Epithelial cell of prostate (primary cell): ENCODE measurements at regions not wholly inside any gene's neighbourhood (a gene's known extent, or its start where the extent isn't known, plus 50 kb on each side); places are given as distances from the start of the nearest gene placed in this dataset.

Experiments
- DNase-seq: peaks from one replicate; pipeline ENCODE4 v3.0.0-alpha.2; 2011; ENCODE audit warnings: low read depth, low spot score
- H3K27ac ChIP-seq: fragments of 450-650 bp; 2 replicates; pipeline ENCODE4 v1.5.1; 2017; ENCODE audit warnings: mild to moderate bottlenecking

DNA sequence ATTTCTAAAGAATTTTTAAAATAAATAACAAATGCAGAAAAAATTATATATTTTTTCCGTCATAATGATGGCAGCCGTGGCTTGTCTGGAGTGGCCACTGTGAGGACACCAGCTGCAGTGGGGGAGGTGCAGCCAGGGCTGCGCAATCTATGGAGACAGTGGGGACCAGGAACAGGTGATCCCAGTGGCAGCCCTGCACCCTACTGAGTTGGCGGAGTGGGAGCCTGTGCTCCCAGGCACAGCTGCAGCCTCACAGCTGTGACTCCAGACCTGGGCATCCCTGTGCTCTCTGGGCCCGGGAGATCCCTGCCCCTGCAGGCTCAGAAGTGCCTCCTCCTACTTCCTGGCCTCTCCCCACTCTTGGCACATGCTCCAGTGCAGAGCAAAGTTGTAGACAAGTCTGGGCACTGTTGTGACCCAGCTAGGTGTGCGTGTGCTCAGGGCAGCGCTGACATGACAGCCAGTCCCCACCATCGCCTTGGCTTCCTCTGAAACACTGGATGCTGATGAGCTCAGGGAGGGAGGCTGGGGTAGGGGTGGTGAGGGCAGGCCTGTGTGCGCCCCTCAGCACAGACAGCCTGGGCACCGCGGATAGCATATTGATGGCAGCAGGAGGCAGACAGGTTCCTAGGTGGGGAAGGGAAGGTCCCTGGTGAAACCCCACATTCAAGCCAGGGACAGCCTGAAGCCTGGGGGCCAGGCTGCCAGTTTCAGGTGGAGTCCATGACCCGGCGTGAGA is 96.0 kb upstream of the PRR16 start:
- no peak overlapping the region for H3K27ac ChIP-seq
- no peak for DNase-seq

DNA sequence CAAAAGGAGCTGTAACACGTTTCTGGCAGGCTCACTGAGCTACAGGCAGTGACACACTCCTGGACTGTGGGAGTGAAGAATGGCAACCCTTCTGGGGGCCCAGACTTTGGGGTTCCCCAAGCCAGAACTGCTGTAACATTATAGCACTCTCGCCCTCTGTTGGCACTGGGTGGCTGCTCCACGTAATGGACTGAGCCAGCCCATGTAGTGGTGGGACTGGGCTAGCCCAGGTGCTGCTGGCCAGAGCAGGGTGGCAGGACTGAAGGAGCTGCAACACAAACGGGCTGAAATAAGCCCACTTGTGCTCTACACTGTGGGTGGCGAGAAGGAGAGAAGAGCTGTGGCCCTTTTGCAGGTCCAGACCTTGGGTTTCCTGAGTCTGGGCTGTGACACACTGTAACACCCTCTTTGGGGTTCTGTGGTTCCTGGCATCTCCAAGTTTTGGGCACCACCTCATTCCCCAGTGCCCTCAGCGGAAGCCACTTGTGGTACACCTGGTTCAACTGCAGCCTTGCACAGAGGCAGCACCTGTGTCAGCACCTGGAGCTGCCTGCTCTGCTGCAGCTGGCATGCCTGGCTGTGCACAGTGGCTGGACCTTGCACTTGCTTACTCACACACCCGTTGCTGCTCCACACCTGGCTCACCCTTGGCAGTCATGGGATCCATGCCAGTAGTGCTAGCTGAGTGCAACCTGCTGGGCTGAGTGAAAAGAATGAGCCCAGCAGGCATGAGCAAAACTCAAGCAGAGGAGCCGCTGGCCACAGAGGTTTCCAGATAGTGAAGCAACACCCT is 95.0 kb upstream of the PRR16 start:
- peak; percentile 64 for DNase-seq
- H3K27ac ChIP-seq = no peak overlapping the region

DNA sequence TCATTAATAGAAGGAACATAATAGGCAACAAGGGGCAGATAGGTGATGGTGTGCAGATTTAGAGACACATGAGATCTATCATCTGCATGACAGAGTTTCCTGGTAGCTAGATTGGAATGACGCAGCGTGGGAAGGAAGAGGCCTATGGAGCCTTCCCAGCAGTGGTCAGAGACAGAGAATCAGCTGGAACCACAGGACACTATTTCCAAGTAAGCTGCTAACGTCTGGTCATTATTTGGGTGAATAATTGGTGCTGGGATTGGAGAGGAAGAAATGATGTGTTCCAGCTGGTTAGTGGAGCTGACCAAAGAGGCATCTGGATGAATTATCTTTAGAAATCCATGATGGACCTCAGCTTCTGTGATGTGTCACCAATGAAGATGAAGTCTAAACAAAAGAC is 91.2 kb upstream of the PRR16 start:
- no peak for DNase-seq
- H3K27ac ChIP-seq = no peak overlapping the region

DNA sequence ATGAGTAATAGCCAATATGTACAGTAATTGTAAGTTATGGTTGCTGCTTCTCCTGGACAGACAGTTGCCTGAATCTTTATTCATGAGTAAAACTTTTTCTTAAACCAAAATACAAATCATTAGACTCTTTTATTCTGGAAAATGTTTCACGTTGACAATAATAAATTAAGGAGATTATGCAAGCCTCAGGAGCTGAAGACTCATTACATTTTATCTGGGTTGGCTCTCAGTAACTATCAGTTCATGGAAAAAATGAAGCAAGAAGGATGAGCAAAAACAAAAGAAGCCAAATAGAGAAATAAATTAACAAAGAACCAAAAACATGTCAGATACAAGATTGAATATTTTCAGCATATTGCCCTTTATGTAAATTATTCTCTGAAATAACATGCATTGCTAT is 88.9 kb upstream of the PRR16 start:
- no peak for DNase-seq
- H3K27ac ChIP-seq = no peak overlapping the region

DNA sequence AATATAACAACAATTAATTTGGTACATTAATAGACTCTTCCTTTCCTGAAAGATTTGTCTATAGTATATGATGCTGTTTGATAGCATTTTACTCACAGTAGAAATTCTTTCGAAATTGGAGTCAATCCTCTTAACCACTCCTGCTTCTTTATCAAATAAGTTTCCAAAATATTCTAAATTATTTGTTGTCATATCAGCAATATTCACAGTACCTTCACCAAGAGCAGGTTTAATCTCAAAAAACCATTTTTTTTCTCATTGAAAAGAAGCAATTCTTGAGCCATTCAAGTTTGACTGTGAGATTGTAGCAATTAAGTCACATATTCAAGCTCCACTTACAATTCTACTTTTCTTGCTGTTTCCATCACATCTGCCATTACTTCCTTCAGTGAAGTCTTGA is 83.5 kb upstream of the PRR16 start:
- no peak overlapping the region for H3K27ac ChIP-seq
- no peak for DNase-seq

DNA sequence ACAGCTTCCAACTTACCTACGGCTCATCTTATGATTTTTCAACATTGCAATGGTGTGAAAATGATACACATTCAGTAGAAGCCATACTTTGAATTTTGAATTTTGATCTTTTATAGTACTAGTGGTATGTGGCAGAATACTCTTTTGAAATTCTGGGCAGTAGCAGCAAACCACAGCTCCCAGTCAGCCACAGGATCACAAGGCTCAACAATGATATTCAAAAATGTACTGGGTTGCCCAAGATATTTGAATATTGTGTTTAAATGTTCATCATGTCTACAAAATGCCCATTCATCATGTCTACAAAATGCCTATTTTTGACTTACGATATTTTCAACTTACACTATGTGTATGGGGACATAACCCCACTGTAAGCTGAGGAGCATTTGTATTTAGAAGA is 81.3 kb upstream of the PRR16 start:
- H3K27ac ChIP-seq = no peak overlapping the region
- no peak for DNase-seq

DNA sequence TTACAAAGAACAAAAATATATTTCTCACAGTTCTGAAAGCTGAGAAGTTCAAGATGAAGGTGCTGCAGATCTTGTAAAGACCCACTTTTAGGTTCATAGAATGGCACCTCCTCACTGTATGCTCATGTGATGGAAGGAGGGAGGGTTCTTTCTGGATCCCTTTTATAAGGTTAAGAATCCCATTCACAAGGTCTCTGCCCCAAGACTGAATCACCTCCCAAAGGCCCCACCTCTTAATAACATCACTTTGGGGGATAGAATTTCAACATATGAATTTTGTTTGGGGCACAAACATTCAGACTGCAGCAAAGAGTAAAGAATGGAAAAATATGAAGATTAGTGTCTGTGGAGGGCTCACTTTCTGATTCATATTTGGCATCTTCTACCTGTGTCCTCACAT is 77.1 kb upstream of the PRR16 start:
- no peak for DNase-seq
- H3K27ac ChIP-seq = no peak overlapping the region

DNA sequence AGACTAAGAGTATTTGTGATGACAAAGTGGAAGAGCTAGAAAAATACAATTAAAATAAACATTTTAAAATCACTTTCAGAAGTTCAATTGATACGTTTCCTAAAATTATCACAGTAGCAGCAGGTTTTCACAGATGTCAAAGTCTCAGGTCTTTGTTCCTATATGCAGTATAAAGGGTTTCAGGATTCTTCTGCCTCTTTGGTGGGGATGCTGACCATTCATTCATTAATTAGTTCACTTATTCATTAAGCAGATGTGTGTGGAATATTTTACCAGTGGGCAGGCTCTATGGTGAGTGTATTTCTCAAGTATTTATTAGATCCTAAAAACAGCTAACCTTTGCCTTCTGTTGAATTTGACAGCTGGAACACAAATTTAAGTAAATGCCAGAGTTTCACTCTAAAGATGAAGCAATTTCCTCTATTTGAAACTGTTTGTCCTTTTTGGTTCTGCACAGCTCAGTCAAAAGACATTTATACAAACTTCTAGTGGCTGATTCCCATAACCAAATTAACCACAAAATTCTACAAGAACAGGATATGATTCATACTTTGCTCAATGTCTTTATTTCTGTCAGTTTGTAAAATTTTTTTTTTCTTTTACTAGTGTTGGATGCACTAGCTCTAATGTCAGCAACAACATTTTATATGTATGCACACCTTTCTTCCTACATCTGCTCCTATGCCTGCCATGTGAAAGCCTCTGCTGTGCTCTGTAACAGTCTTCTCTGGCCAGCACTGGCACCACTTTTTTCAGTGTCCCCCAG is 75.9 kb upstream of the PRR16 start:
- H3K27ac ChIP-seq = peak overlapping the region; percentile 66
- no peak for DNase-seq

DNA sequence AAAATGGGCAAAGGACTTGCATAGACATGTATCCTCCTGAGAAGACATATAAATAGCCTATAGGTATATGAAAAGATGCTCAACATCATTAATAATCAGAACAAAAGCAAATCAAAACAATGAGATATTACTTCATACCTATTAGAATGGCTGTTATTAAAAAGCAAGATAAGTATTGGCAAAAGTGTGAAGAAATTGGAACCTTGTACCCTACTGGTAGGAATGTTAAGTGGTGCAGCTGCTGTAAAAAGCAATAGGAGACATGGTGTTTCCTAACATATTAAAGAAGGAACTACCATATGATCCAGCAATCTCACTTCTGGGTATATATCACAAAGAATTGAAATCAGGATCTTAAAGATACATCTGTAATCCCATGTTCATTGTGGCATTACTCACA is 69.8 kb upstream of the PRR16 start:
- no peak overlapping the region for H3K27ac ChIP-seq
- DNase-seq = no peak

DNA sequence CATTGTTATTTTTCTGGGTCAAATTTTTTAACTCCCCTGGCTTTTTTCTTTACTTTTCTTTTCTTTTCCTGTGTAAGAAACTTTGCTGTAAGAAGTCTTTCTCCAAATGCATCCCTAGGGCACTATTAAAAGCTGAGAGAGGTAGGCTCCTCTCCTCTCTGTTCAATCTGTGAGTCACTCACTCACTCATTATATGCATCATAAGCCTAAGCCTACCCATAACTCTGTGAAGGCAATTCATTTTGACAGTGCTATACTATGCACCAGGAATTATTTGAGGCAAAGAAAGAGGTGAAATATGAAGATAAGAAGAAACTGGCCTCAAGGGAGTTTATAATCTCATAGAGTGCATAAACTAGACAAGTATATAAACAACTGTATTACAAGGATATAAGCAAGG is 67.9 kb upstream of the PRR16 start:
- no peak overlapping the region for H3K27ac ChIP-seq
- no peak for DNase-seq

DNA sequence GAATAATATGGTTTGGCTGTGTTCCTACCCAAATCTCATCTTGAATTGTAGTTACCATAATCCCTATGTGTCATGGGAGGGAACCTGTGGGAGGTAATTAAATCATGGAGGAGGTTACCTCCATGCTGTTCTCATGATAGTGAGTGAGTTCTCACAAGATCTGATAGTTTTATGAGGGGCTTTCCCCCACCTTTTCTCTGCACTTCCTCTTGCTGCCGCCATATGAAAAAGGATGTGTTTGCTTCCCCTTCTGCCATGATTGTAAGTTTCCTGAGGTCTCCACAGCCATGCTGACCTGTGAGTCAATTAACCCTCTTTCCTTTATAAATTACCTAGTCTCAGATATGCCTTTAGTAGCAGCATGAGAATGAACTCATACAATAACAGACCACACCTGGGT is 63.7 kb upstream of the PRR16 start:
- no peak overlapping the region for H3K27ac ChIP-seq
- no peak for DNase-seq

DNA sequence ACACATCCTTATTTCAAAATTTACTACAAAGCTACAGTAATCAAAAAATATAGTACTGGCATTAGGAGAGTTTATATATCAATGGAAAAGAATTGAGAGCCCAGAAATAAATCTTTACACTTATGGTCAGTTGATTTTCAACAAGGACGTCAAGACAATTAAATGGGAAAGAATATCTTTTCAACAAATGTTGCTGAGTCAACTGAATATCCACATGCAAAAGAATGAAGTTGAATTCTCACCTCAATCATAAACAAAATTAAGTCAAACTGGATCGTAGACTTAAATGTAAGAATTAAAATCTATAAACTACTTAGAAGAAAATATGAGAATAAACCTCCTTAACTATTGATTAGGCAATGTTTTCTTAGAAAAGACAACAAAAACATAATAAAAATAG is 61.5 kb upstream of the PRR16 start:
- no peak for DNase-seq
- H3K27ac ChIP-seq = no peak overlapping the region

DNA sequence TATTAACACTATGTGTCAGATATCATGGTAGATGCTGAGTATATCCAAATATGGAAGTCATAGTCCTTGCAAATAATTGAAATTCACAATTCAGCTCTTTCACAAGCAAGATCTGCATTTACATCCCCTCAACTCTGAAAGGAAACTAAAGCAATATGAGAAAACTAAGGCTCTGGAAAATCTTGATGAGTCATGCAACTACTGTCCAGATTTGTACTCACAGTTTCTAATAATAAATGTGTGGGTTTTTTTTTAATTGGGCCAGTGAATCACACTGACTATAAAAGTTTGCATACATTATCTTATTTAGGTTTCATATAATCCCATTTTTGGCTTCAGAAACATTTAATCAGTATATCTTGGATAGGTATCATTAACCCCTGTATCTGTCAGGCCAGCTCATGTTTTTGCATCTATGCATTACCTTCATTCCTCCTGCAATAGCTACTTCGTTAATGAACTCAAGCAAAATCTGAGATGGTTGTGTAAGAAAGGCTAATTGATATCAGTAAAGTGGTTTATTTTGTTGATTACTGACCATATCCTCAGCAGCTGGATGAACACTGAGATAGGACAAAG is 58.7 kb upstream of the PRR16 start:
- DNase-seq = no peak
- H3K27ac ChIP-seq = peak overlapping the region; percentile 5

DNA sequence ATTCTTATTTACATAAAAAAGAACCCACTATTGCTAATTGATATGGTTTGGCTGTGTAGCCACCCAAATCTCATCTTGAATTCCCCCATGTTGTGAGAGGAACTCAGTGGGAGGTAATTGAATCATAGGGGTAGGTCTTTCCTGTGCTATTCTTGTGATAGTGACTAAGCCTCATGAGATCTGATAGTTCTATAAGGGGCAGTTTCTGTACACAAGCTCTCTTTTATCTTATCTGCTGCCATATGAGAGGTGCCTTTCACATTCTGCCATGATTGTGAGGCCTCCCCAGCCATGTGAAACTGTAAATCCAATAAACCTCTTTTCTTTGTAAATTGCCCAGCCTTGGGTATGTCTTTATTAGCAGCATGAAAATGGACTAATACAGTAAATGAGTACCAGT is 58.2 kb upstream of the PRR16 start:
- H3K27ac ChIP-seq = peak overlapping the region; percentile 5
- DNase-seq = no peak

DNA sequence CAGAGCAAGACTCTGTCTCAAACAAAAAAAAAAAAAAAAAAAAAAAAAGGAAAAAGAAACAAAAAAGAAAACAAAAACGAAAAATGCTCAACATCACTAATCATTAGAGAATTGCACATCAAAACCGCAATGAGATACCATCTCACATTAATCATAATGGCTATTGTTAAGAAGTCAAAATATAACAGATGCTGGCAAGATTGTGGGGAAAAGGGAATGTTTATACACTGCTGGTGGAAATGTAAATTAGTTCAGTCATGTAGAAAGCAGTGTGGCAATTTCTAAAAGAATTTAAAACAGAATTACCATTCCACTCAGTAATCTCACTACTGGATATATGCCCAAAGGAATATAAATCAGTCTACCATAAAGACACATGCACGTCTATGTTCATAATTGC is 50.4 kb upstream of the PRR16 start:
- DNase-seq = no peak
- H3K27ac ChIP-seq = no peak overlapping the region
